ENCODE measurements at regions not wholly inside any gene's neighbourhood (a gene's known extent, or its start where the extent isn't known, plus 50 kb on each side); places are given as distances from the start of the nearest gene placed in this dataset.

DNA sequence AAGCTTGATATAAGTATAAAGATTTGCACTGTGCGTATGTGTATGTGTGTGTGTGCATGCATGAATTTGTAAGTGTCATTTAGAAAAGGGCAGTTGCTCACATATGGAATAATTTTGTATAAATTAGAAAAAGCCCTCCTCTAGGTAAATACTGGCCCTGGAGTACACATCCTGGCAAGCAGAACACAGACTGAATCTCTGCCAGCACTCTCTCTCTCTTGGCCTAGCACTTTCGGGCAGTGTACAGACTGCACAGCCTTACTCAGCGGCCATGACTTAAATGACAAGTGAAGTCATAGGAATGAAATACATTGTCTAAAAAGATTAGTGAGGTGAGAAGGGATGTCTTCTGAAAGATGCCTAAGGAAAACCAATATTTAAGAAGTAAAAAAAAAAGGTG is 214.1 kb downstream of the RDH14 start:
- H3K4me2 ChIP-seq (ENCODE audit: low read length), result no peak overlapping the region
- no peak overlapping the region for H2AFZ ChIP-seq (ENCODE audit: low read length)
- H3K27ac ChIP-seq (ENCODE audit: low read depth, low read length, poor library complexity, severe bottlenecking), result no peak overlapping the region
- no peak overlapping the region for H3K9ac ChIP-seq (ENCODE audit: low read length)
- no peaks in the 10 kb centered on the region for H3K27me3 ChIP-seq (ENCODE audit: insufficient read depth, low read length)
- H3F3A ChIP-seq (ENCODE audit: insufficient read depth, low read length), result no peaks in the 10 kb centered on the region
- H3K9me3 ChIP-seq (ENCODE audit: low read length), result no peaks in the 10 kb centered on the region
- H3K4me3 ChIP-seq (ENCODE audit: low read depth, low read length, poor library complexity, severe bottlenecking), result no peak overlapping the region
- no peaks in the 10 kb centered on the region for H3K4me1 ChIP-seq (ENCODE audit: insufficient read depth, low read length, severe bottlenecking)
- TF ChIP-seq, protein P1, sequence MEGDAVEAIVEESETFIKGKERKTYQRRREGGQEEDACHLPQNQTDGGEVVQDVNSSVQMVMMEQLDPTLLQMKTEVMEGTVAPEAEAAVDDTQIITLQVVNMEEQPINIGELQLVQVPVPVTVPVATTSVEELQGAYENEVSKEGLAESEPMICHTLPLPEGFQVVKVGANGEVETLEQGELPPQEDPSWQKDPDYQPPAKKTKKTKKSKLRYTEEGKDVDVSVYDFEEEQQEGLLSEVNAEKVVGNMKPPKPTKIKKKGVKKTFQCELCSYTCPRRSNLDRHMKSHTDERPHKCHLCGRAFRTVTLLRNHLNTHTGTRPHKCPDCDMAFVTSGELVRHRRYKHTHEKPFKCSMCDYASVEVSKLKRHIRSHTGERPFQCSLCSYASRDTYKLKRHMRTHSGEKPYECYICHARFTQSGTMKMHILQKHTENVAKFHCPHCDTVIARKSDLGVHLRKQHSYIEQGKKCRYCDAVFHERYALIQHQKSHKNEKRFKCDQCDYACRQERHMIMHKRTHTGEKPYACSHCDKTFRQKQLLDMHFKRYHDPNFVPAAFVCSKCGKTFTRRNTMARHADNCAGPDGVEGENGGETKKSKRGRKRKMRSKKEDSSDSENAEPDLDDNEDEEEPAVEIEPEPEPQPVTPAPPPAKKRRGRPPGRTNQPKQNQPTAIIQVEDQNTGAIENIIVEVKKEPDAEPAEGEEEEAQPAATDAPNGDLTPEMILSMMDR (IDR thresholded peaks at IDR 0.05; ENCODE audit: low read length), result no peak
- TF ChIP-seq EZH2 (IDR thresholded peaks at IDR 0.05; ENCODE audit: borderline replicate concordance, low read length), result no peak
- H4K20me1 ChIP-seq (ENCODE audit: insufficient read depth, low read length), result no peaks in the 10 kb centered on the region
- no peaks in the 10 kb centered on the region for H3K79me2 ChIP-seq (ENCODE audit: insufficient read depth, low read length)
- H3K36me3 ChIP-seq (ENCODE audit: insufficient read depth, low read length), result no peaks in the 10 kb centered on the region
- no peaks in the 10 kb centered on the region for H3K9me2 ChIP-seq (ENCODE audit: low read depth, low read length)

DNA sequence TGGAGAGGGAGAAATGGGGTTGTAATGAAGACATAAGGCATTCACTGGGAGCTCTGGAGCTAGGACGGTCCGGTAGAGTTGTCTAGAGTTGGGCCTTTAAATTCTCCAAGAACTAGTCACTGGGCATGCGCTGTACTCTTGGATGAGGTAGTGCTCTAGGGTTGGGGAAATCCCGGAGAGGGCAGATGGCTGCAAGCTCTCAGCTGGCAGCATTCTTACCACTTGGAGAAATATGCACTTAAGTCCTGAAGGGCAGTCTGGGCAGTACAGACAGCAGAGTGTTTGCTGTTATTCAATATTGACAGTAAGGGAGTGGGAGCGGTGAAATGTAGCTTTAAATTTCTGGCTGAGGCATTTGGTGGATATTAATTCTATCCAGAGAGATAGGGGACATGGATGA is 214.6 kb downstream of the RDH14 start:
- Histone ChIP-seq H2AFZ (ENCODE audit: low read length) (no peak overlapping the region), H3K4me3 (ENCODE audit: low read depth, low read length, poor library complexity, severe bottlenecking) (no peak overlapping the region), H3K36me3 (ENCODE audit: insufficient read depth, low read length) (no peaks in the 10 kb centered on the region), H3K27ac (ENCODE audit: low read depth, low read length, poor library complexity, severe bottlenecking) (no peak overlapping the region), H3K4me2 (ENCODE audit: low read length) (no peak overlapping the region), H3K4me1 (ENCODE audit: insufficient read depth, low read length, severe bottlenecking) (no peaks in the 10 kb centered on the region), H3K27me3 (ENCODE audit: insufficient read depth, low read length) (no peaks in the 10 kb centered on the region), H3K9me2 (ENCODE audit: low read depth, low read length) (no peaks in the 10 kb centered on the region), H3K9ac (ENCODE audit: low read length) (no peak overlapping the region), H3K79me2 (ENCODE audit: insufficient read depth, low read length) (no peaks in the 10 kb centered on the region), H3F3A (ENCODE audit: insufficient read depth, low read length) (no peaks in the 10 kb centered on the region), H4K20me1 (ENCODE audit: insufficient read depth, low read length) (no peaks in the 10 kb centered on the region), H3K9me3 (ENCODE audit: low read length) (no peaks in the 10 kb centered on the region)
- TF ChIP-seq EZH2 (IDR thresholded peaks at IDR 0.05; ENCODE audit: borderline replicate concordance, low read length), result no peak
- TF ChIP-seq, protein P1 (IDR thresholded peaks at IDR 0.05; ENCODE audit: low read length), result no peak

DNA sequence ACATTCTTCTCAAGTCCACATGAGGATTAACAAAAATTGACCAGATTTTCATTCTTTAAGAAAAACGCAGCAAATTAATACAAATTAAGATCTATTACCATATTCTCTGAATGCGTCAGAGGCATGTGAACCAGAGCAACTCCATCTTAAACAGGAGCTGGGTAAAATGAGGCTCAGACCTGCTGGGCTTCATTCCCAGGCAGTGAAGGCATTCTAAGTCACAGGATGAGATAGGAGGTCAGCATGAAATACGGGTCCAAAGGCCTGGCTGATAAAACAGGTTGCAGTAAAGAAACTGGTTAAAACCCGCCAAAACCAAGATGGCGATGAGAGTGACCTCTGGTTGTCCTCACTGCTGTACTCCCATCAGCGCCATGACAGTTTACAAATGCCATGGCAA is 217.6 kb downstream of the RDH14 start:
- Histone ChIP-seq H3K36me3 (ENCODE audit: insufficient read depth, low read length) (no peaks in the 10 kb centered on the region), H3K9ac (ENCODE audit: low read length) (no peak overlapping the region), H3K4me2 (ENCODE audit: low read length) (no peak overlapping the region), H3F3A (ENCODE audit: insufficient read depth, low read length) (no peaks in the 10 kb centered on the region), H3K9me3 (ENCODE audit: low read length) (no peaks in the 10 kb centered on the region), H3K9me2 (ENCODE audit: low read depth, low read length) (no peaks in the 10 kb centered on the region), H3K4me1 (ENCODE audit: insufficient read depth, low read length, severe bottlenecking) (no peaks in the 10 kb centered on the region), H3K27me3 (ENCODE audit: insufficient read depth, low read length) (no peaks in the 10 kb centered on the region), H2AFZ (ENCODE audit: low read length) (no peak overlapping the region), H3K4me3 (ENCODE audit: low read depth, low read length, poor library complexity, severe bottlenecking) (no peak overlapping the region), H3K27ac (ENCODE audit: low read depth, low read length, poor library complexity, severe bottlenecking) (no peak overlapping the region), H3K79me2 (ENCODE audit: insufficient read depth, low read length) (no peaks in the 10 kb centered on the region), H4K20me1 (ENCODE audit: insufficient read depth, low read length) (no peaks in the 10 kb centered on the region)
- TF ChIP-seq, protein P1 (IDR thresholded peaks at IDR 0.05; ENCODE audit: low read length), result no peak
- no peak for TF ChIP-seq EZH2 (IDR thresholded peaks at IDR 0.05; ENCODE audit: borderline replicate concordance, low read length)
